ENCODE measurements at regions not wholly inside any gene's neighbourhood (a gene's known extent, or its start where the extent isn't known, plus 50 kb on each side); places are given as distances from the start of the nearest gene placed in this dataset.
A peak's percentile ranks its signal among the peaks of the same experiment; 100 is the strongest.
"Not testable (repeated sequence)": the region's sequence is repeated elsewhere in the genome, so short reads cannot be mapped to it uniquely, and the experiment has no call there.

- no peak overlapping the region for H3K4me3 ChIP-seq (replicated peaks in 1 of 2; ENCODE audit: low read depth in 2 of 2, low read length in 2 of 2)
- no peak for DNase-seq (ENCODE audit: low read depth in 2 of 2)
- TF ChIP-seq, protein P1, sequence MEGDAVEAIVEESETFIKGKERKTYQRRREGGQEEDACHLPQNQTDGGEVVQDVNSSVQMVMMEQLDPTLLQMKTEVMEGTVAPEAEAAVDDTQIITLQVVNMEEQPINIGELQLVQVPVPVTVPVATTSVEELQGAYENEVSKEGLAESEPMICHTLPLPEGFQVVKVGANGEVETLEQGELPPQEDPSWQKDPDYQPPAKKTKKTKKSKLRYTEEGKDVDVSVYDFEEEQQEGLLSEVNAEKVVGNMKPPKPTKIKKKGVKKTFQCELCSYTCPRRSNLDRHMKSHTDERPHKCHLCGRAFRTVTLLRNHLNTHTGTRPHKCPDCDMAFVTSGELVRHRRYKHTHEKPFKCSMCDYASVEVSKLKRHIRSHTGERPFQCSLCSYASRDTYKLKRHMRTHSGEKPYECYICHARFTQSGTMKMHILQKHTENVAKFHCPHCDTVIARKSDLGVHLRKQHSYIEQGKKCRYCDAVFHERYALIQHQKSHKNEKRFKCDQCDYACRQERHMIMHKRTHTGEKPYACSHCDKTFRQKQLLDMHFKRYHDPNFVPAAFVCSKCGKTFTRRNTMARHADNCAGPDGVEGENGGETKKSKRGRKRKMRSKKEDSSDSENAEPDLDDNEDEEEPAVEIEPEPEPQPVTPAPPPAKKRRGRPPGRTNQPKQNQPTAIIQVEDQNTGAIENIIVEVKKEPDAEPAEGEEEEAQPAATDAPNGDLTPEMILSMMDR (IDR thresholded peaks at IDR 0.05; ENCODE audit: low read depth, low read length), result no peak
Observed at GRCh38 chr9:19630760-19631159, 158.1 kb downstream of the SLC24A2 start.

DNA sequence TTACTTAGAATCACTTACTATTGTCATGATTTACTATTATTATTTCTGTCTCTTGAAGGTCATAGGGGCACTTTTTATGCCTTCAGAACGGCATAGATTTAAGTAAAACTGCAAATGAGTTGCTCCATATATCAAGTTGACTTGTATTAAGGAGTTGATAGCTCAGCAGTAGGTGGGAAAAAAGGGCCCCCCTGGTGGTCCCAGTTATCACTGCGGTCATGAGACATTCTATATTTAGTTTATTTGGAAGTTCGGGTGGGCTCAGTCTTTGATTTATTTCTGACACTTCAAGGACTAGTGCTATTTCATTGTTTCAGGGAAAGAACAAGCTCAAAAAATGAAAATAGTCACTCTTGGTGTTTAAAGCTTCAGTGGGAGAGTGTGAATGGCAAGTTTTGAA is 159.3 kb downstream of the SLC24A2 start:
- no peak overlapping the region for H3K4me3 ChIP-seq (replicated peaks in 1 of 2; ENCODE audit: low read depth in 2 of 2, low read length in 2 of 2)
- no peak for DNase-seq (ENCODE audit: low read depth in 2 of 2)
- TF ChIP-seq, protein P1 (IDR thresholded peaks at IDR 0.05; ENCODE audit: low read depth, low read length), result peak; percentile 8

GRCh38 chr9:19625426-19625825 is 163.4 kb downstream of the SLC24A2 start:
- DNase-seq (ENCODE audit: low read depth in 2 of 2); H3K4me3 ChIP-seq (replicated peaks in 1 of 2; ENCODE audit: low read depth in 2 of 2, low read length in 2 of 2): not testable (repeated sequence)

GRCh38 chr9:19624519-19624918 is 164.3 kb downstream of the SLC24A2 start:
- DNase-seq (ENCODE audit: low read depth in 2 of 2), result no peak
- H3K4me3 ChIP-seq (replicated peaks in 1 of 2; ENCODE audit: low read depth in 2 of 2, low read length in 2 of 2), result no peak overlapping the region
- TF ChIP-seq, protein P1 (IDR thresholded peaks at IDR 0.05; ENCODE audit: low read depth, low read length), result no peak

GRCh38 chr9:19623941-19624340 is 164.9 kb downstream of the SLC24A2 start:
- DNase-seq (ENCODE audit: low read depth in 2 of 2), result no peak
- TF ChIP-seq, protein P1 (IDR thresholded peaks at IDR 0.05; ENCODE audit: low read depth, low read length), result no peak
- H3K4me3 ChIP-seq (replicated peaks in 1 of 2; ENCODE audit: low read depth in 2 of 2, low read length in 2 of 2), result no peak overlapping the region

DNA sequence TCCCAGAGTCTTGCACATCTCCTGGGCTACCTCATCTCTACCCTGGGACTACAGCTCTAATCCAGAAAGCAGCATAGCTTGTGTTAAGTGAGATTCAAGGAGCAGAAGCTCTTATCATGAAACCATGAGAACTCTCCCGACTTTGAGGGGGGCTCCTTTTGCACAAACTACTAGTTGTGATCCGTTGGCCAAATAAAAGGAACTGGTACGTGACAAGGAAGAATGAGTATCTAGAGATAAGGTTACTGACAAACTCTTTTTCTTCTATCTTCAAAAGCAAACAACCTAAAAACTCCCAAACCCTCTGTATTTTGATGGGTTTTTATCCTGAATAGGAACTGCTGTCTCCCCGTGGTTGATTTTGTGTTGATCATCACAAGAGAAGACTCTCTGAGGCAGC is 168.5 kb downstream of the SLC24A2 start:
- no peak for DNase-seq (ENCODE audit: low read depth in 2 of 2)
- TF ChIP-seq, protein P1 (IDR thresholded peaks at IDR 0.05; ENCODE audit: low read depth, low read length), result no peak

GRCh38 chr9:19619221-19619620 is 169.6 kb downstream of the SLC24A2 start:
- TF ChIP-seq, protein P1 (IDR thresholded peaks at IDR 0.05; ENCODE audit: low read depth, low read length), result no peak
- no peak overlapping the region for H3K4me3 ChIP-seq (replicated peaks in 1 of 2; ENCODE audit: low read depth in 2 of 2, low read length in 2 of 2)
- DNase-seq (ENCODE audit: low read depth in 2 of 2), result no peak

More for the DNA sequence above, 168.5 kb downstream of the SLC24A2 start:
- H3K4me3 ChIP-seq (replicated peaks in 1 of 2; ENCODE audit: low read depth in 2 of 2, low read length in 2 of 2), result no peak overlapping the region

Data from cardiac fibroblast (primary cell).